ENCODE measurements at regions not wholly inside any gene's neighbourhood (a gene's known extent, or its start where the extent isn't known, plus 50 kb on each side); places are given as distances from the start of the nearest gene placed in this dataset.
"Not testable (repeated sequence)": the region's sequence is repeated elsewhere in the genome, so short reads cannot be mapped to it uniquely, and the experiment has no call there.

DNA sequence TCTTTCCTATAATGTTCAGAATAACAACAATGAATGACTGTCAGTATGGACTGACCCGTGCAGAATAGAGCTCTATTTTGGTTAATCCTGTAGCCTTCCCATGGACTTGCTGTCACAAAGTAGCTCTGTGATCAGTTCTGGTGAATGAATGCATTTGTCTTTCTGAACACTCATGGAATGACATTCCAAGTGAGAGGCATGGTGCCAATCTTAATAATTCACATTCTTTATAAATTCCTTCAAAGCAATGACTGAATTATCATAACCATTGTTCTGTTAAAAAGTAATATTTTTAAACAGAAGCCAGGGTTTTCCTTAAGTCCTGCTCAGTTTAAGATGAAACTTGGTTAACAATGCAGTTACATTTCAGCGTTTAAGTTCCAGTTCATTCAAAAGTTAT is 360.5 kb downstream of the ICE1 start:
- no peak for DNase-seq

DNA sequence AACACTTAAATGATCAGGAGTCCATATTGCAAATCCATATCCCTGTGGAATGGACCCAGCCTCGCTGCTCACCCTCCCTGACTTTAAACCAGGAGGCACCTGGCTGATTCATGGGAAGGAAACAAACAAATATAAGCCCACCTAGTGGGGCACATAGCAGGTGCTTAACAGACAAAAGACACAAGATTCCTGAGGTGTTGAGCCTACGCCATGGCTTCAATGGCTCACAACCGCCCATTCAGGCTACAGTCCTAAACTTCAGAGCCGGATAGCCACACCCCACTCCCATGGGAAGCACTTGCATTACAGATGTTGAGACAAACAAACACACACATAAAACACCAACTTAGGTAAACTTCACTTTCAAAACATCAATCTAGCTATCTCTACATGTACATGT is 359.9 kb downstream of the ICE1 start:
- DNase-seq = no peak

DNA sequence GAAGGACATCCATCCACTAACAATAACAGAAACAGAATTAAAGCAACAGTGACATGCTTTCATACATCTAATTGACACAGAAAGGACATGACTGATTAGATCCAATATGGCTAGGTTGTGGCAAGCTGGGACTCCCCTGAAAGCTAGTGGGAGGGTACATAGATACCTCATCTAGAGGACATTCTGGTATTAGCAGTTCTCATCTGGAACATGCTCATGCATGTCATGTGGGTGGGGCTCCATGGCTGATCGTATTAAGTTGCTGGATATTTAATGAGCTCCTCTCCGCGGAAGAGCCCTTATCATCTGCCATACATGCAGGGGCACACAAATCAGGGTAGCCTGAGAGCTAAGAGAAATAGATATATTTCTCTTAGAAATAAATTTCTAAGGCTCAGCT is 358.9 kb downstream of the ICE1 start:
- no peak for DNase-seq

DNA sequence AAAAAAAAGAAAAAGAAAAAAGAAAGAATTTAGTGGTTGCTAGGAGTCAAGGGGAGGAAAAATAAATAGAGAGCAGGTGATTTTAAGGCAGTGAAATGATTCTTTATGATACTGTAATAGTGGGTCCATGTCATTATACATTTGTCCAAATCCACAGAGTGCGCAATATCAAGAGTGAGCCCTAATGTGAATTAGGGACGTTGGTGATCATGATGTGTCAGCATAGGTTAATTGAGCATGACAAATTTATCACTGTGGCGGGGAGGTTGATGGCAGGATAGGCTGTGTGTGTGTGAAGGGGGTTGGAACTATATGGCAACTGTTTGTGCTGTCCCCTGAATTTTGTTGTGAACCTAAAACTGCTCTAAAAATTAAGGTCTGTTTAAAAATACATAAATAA is 357.8 kb downstream of the ICE1 start:
- DNase-seq = no peak

DNA sequence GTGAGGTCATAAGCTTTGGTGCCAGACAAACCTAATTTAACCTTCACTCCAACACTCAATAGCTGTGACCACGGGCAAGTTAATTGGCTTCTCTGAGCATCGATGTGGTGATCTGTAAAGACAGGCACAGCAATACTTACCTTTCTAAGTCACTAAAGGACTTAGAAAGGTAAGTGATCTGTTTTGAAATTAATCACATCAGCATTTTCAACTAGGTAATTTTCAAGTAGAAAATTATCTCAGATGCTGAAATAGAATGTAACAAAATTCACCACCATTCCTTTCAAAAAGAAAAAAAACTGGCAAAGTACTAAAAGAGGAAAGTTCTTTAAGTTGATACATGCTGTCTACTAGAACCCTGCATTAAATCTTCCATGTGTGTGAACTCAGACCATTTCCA is 354.5 kb downstream of the ICE1 start:
- no peak for DNase-seq

DNA sequence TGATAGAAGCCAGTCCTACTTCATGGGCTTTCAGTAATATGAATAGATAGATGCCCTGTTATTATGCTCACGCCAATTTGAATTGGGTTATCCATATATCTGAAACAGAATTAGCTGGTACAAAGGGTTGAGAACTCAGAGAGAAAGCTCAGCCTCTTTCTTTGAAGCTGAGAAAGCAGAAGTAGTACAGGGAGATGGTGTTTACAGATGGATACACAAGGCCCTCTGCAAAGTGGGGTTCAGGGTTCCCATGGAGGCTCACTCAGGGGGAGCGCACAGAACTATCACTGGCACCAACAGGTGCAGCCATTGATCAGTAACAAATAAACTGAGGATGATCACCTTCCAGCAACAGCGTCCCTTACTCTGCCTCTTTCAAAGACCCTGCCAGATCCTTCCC is 349.7 kb downstream of the ICE1 start:
- DNase-seq = no peak

DNA sequence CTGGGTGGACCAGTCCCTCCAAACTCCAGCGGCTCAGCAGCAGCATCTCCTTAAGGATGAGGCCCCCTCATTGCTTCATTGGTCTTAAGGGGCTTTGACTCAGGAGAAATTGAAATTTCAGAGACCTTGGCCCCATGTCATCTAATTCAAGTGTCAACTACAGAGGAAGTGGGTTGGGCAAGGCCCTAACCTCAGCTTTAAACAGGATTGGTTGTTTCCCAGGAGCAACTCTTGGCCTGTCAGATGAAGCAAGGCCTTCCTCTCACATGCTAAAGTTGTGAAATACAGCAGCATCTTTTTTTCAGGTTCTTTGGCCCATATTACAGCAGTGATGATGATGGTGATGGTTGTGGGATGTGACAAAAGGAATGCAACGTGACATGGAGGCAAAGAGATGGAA is 348.3 kb downstream of the ICE1 start:
- no peak for DNase-seq

DNA sequence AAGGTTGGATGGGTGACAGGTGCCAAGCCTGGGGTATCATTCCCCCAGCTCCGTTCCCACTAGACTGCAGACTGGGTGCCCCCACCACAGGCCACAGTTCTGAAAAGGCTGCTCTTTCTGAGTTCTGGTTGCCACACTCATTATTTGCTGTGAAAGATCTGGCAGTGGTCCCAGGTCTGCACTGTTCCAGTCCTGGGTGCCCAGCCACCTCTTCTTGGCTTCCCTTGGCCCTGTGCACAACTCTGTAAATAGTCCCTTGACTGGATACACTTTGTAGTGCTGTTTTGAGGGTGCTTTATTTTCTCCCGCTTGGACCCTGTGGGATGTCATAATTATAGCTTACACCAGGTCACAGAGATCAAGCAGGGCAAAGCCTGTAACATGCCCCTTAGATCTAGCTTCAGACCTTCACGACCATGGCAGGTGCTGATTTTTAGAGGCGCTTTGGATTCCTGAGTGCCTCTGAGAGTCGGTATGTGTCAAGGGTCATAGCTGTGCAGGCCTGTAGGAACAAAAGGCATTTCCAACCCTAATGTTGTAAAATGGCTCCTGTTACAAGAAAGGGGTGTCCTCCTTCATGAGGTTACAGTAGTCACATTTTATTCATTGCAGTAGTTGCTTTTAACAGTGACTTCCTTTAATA is 344.9 kb downstream of the ICE1 start:
- no peak for DNase-seq

DNA sequence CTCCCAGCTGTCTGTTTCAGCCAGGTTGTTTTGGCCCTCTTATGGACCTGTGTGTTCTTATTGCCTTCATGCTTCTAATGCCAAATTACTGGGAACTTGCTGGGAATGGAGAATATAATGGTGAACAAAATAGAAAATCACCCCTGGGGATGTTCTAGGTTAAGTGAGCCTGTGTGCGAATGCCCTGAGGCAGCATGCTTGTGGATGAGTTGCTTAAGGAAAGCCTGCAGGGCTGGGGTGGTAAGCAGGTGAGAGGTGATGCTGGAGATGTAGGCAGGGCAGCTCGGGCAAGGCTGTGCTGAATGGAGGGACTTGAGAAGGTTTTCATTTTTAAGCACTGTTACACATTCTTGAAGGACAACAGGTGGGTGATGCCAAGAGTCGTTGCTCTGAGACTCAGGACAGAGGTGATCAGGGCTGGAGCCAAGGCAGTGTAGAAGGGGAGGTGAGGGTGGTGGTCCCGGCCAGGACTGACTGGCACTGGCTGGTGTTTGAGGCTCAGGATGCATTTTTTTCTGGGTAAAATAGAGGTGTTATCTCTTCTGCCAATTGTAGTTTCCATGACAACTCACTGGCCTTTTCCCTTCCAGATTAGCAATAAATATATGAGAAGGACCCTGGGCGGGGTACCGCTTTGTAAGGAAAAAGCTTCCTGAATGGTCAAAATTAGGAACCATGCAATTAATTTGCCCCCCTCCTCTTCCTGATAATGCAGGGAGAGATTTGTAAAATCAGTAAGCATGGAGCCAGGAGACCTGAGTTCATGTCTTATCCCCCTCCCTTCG is 342.8 kb downstream of the ICE1 start:
- DNase-seq = no peak

DNA sequence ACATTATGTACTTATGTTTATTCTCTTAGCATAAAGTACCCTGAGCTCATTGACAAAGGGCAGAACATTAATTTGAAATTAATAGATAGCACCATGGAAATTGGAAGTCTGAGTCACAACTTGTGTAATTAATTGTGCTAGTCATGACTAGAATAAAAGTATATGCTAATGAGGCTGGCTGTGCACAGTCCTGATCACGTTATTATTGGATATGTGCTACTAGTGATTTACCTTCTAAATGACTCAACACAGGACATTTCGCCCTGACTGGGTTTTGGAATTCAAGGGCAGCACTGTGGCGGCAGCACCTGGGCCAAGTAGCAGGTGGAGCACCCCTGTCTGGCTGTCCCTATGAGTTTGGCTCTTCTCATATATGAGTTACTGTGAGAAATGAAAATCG is 341.8 kb downstream of the ICE1 start:
- DNase-seq = no peak

DNA sequence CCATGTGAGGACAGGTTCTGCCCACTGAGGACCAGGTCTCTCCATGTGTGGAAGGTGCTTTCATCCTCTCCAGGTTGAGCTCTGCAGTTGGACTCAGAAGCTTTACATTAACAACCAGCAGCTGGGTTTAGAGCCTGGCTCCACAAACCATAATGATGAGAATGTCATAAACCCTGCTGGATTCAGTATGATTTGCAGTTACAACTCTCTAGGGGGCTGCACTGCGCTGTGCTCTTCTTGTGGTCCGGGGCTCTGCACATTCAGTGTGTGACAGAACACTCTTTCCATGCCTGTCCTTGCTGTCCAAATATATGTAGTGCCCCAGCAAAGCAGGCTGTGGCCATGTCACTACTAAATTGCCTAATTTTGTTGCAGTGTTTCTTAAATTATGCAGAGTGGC is 334.3 kb downstream of the ICE1 start:
- no peak for DNase-seq

DNA sequence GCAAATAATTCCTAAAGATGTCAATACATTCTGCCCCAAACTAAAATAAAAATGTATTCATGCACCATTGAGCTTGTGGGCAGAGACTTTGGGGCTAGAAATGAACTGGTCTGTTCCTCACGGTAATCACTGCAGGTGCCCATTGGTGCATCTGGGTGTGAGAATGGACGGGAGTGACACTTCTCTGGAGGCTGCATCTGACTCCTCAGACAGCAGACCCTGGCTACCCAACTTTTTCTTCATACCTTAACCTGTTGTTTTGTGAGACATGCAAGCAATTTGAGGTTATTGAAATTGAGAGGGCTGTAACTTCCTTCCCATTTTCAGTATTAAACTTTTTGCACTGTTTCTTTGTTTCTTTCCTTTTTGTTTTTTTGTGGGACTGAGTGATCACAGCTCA is 333.4 kb downstream of the ICE1 start:
- no peak for DNase-seq

DNA sequence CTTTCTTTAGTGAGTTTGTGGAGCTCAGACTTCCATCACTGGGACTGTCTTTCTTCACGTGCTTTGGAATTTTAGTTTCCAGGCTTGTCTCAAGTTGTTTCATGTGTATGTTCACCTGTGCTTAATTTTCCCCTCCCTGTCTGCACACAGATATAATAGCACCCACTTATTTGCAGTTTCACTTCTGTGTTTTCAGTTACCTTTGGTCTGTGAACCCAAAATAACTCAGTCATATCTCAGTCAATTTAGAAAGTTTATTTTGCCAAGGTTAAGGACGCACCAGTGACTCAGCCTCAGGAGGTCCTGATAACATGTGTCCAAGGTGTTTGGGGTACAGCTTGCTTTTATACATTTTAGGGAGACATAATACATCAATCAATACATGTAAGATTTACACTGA is 330.4 kb downstream of the ICE1 start:
- DNase-seq = no peak

DNA sequence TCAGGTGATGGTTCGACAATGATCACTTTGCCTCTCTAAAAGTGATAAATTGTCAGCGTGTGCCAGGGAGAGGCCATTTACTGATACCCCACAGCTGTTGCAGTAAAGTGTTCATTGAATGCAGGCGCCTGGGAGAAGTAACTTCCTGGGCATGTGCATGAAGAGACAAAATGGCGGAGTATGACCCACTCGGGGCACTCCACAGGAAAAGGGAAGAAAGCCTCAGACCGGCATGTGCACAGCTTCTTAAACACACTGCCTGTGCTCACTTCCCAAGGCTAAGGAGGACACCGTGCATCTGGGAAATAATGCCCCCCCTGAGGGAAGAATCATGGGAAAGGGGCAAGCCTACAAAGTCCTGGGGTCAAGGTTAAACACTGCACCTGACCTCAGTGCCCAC is 329.5 kb downstream of the ICE1 start:
- DNase-seq = no peak

DNA sequence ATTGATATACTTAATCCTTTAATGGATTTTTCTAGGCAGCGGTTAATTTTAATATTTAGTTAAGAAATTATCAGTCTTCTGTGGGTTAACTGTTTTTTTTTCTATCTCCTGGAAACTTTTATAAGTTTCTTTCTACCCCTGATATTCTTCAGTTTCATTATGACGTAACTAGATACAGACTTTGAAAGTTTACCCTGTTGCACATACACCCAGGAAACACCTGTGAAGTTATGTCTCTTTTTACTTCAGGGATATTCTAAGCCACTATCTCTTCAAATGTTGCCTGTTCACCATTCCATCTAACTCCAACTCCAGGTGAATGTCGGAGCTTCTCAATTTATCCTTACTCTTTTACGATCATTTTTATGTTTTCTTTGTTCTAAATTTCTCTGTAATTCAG is 329.0 kb downstream of the ICE1 start:
- no peak for DNase-seq

DNA sequence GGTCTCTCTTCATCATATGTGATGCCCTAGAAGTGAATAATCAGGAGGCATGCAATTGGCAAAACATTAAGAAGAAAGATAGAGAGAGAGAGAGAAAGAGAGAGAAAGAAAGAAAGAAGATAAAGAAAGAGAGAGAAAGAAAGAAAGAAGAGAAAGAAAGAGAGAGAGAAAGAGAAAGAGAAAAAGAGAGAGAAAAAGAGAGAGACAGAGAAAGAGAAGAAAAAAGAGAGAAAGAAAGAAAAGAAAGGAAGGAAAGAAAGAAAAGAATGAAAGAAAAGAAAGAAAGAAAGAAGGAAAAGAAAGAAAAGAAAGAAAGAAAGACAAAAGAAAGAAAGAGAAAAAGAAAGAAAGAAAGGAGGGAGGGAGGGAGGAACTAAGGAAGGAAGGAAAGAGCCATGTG is 318.9 kb downstream of the ICE1 start:
- DNase-seq = no peak

DNA sequence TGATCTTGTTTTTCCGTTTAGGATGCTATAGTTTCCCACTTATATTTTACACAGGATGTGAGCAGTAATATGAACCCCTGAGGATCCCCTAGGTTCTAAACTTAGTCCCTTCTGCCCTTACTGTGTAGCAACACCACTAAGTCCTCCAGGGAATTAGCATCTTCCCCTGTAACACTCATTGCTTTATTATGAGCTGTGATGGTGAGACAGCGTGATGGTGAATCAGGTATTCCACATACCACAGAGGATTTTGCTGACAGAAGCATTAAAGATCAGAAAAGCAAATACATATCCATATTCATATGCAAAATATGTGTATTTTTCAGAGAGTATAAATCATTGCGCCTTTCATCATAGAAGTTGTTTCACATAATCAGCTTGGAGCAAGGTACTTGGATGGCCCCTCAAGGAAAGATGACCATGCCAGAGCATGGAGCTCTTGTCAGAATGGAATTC is 317.0 kb downstream of the ICE1 start:
- DNase-seq = no peak

DNA sequence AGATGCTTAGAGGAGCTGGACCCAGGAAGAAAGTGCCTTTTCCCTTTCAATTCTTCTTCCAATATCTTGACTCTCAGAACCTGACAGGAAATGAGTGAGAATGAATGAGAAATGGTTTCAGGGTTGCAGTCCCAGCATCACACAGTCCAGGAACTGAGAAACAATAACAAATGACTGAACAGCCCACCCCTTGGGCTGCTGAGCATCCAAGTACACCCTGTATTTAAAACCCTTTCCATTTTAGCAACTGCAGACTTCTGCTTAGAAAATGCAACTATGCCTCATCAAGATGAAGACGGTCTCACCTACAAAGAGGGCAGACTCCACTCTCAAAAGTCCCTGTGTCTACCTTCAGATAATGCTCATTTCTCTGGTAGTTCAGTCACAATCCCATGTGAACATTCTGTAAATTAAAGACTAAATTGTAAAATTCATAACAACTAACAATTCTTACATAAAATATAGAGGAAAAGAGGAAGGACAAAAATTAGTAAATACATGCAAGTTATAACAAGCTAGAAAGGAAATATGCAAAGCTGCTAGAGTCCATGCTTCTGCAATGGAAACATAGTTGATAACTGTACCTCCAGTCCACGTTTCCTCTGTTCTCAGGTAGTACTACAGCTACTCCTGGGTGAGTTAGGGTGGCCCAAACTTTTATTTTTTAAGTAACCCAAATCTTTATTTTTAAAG is 316.5 kb downstream of the ICE1 start:
- DNase-seq = no peak

DNA sequence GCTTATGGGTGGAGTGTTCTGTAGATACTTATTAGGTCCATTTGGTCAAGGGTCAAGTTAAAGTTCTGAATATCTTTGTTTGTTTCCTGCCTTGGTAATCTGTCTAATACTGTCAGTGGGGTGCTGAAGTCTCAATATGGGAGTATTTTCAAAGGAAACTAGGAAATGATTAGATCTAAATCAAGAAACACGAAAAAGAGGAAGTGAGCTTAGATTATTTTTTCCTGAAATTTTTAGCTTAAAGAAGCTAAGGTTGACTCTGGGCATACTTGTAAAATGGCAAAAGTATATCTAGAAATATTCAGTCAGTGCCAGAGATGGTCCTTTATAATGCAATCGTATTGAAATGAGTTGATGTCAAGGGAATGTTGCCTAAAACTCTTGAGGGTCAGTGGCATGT is 313.5 kb downstream of the ICE1 start:
- DNase-seq = no peak

DNA sequence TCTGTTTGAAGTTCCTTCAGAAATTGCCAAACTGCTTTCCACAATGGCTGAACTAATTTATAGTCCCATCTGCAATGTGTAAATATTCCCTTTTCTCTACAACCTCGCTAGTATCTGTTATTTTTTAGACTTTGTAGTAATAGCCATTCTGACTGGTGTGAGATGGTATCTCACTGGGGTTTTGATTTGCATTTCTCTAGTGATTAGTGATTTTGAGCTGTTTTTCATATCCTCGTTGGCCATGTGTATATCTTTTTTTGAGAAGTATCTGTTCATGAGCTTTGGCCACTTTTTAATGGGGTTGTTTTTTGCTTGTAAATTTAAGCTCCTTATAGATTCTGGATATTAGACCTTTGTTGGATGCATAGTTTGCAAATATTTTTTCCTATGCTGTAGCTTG is 310.6 kb downstream of the ICE1 start:
- not testable (repeated sequence) for DNase-seq

DNA sequence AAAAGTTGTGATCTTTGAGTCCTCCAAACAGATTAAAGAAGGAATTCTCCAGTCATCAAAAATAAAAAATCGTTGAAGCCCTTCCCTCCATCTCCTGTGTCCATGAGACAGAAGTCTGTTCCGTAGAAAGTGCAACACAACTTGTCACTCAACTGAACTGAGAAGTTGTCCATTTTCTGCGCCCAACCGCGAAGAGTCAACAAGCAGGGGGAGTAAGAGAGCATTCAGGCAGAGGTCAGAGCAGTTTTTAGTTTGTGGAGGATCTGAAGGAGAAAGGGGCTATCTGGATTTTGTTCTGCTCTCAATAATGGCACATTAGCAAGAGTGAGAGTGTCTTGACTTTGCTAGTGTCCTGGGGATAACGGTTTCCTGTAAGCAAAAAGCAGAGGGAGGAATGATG is 303.9 kb downstream of the ICE1 start:
- DNase-seq = no peak

DNA sequence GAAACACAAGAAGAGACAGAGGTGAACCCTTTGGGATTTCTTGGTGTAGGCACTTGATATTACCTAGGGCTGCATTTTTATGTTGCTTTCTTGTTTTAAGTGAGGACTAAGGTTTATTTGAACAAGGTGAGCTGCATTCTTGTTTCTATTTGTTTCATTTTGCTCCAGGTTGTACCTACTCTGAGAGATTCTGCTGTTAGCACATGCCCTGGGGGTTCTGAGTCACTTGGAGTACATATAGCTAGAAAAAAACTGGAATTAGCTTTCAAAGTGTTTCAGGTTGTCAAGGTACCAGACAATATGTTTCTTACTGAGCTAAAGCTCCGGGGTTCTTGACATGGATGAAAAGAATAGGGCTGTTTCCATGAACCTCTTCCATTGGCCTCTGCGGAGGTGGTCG is 299.4 kb downstream of the ICE1 start:
- DNase-seq = no peak

DNA sequence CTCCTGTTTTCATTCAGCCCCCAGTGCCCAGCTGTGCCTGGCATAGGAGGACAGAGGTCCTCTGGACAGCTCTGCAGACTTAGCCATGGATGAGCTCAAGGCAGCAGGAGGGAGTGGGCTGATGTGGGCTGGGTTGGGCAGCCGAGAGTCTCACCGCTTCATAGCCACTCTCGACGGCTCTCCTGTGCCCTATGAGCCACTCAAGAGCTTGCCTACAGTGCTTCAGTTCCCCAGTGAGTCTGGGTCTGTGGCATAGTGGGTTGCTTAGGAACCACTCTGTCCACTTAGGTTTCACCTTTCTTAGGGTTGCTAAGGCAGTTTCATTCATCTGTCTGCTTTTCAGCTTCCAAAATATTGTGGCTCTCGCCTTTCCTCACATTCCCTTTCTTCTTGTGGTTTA is 296.8 kb downstream of the ICE1 start:
- DNase-seq = no peak

DNA sequence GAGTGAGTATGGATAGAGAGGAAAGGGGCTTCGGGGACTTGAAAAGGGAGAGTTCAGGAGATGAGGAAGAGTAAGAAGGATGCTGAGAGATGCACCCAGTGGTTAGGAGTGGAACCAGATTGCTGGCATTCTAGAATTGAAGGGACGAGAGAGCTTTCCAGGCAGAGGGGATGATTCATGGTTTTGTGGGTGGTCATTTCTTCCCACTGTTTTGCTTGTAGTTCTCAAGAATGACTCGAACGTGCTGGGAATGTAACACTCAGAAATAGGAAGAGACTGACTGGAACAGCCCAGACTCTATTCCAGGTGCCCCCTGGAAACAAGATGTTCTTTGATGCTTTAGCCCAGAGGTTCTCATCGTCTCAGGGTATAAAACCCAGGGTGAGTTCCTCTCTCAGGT is 294.2 kb downstream of the ICE1 start:
- no peak for DNase-seq

All from CD4-positive, alpha-beta T cell treated with Interleukin-17A for 1 hour (primary cell).